Keratinocyte (primary cell): ENCODE measurements at regions not wholly inside any gene's neighbourhood (a gene's known extent, or its start where the extent isn't known, plus 50 kb on each side); places are given as distances from the start of the nearest gene placed in this dataset.

Experiments used
- DNase-seq: peaks from one replicate; pipeline ENCODE4 v3.0.0-alpha.2; 2011; ENCODE audit warnings: low read depth, missing footprints, low spot score
- FAIRE-seq: peaks from 2 replicates; lab custom pipeline; 2011; peaks lifted over from hg19 to GRCh38; lab: Jason Lieb, UNC
- H2AFZ ChIP-seq: 2 replicates; pipeline ENCODE4 v1.6.0; 2012; ENCODE audit warnings: low read length, control low read depth, inconsistent platforms; ENCODE audit not compliant: control insufficient read depth
- H3K27ac ChIP-seq: 2 replicates; pipeline ENCODE4 v1.5.1; 2011; ENCODE audit warnings: low read length; ENCODE audit not compliant: control insufficient read depth, insufficient read depth
- H3K27me3 ChIP-seq: 3 replicates; pipeline ENCODE4 v1.6.0; 2011; ENCODE audit warnings: low read length; ENCODE audit not compliant: control insufficient read depth, insufficient read depth; ENCODE audit errors: extremely low read depth
- H3K36me3 ChIP-seq, 2 experiments: 2 replicates in 1 of 2; 3 replicates in 1 of 2; pipeline ENCODE4 v1.5.1; 2011; ENCODE audit warnings: low read length in 2 of 2, mild to moderate bottlenecking in 1 of 2; ENCODE audit not compliant: control insufficient read depth in 2 of 2, insufficient read depth in 2 of 2; ENCODE audit errors: extremely low read depth in 1 of 2
- H3K4me1 ChIP-seq: 3 replicates; pipeline ENCODE4 v1.5.1; 2011; ENCODE audit warnings: low read length; ENCODE audit not compliant: control insufficient read depth, insufficient read depth; ENCODE audit errors: extremely low read depth
- H3K4me2 ChIP-seq: 3 replicates; pipeline ENCODE4 v1.6.0; 2011; ENCODE audit warnings: low read depth, low read length; ENCODE audit not compliant: control insufficient read depth, insufficient read depth; ENCODE audit errors: extremely low read depth
- H3K4me3 ChIP-seq, 3 experiments: fragments of 200-600 bp in 1 of 3; sonication (generic) in 1 of 3; 2 replicates in 2 of 3; 3 replicates in 1 of 3; pipeline ENCODE4 v1.5.1; 2011 to 2016; ENCODE audit warnings: low read length in 3 of 3, mild to moderate bottlenecking in 3 of 3, control low read depth in 2 of 3, inconsistent platforms in 1 of 3, low read depth in 1 of 3, mixed read lengths in 1 of 3, mixed run types in 1 of 3, moderate library complexity in 1 of 3; ENCODE audit not compliant: control insufficient read depth in 2 of 3, insufficient read depth in 2 of 3; ENCODE audit errors: extremely low read depth in 1 of 3
- H3K79me2 ChIP-seq: 2 replicates; pipeline ENCODE4 v1.6.0; 2012; ENCODE audit warnings: low read length; ENCODE audit not compliant: control insufficient read depth, insufficient read depth
- H3K9ac ChIP-seq: 3 replicates; pipeline ENCODE4 v1.6.0; 2011; ENCODE audit warnings: low read length; ENCODE audit not compliant: control insufficient read depth, insufficient read depth; ENCODE audit errors: extremely low read depth
- H3K9me1 ChIP-seq: 3 replicates; pipeline ENCODE4 v1.6.0; 2011; ENCODE audit warnings: low read length; ENCODE audit not compliant: control insufficient read depth, insufficient read depth; ENCODE audit errors: extremely low read depth
- H3K9me3 ChIP-seq: 2 replicates; pipeline ENCODE4 v1.5.1; 2012; ENCODE audit warnings: low read depth, low read length; ENCODE audit not compliant: control insufficient read depth
- H4K20me1 ChIP-seq: 3 replicates; pipeline ENCODE4 v1.6.0; 2011; ENCODE audit warnings: low read length; ENCODE audit not compliant: control insufficient read depth, insufficient read depth; ENCODE audit errors: extremely low read depth
- CTCF ChIP-seq, 3 experiments: IDR thresholded peaks in 1 of 3; conservative IDR thresholded peaks in 1 of 3; optimal IDR thresholded peaks in 1 of 3; 2 replicates in 2 of 3; 3 replicates in 1 of 3; pipeline versions ENCODE3 to v1.5.1; 2011; ENCODE audit warnings: low read length in 3 of 3, mild to moderate bottlenecking in 3 of 3, moderate library complexity in 2 of 3, control low read depth in 1 of 3, inconsistent platforms in 1 of 3; ENCODE audit not compliant: insufficient read depth in 2 of 3; ENCODE audit errors: extremely low read depth in 1 of 3
- EZH2 ChIP-seq: IDR thresholded peaks from one replicate; pipeline ENCODE4 v1.6.1; 2012; ENCODE audit warnings: inconsistent platforms, mild to moderate bottlenecking, low read length, moderate library complexity
- dilution Hi-C: fragments of 300-500 bp; cut with MboI; formaldehyde crosslinking; loops from one replicate; pipeline ENCODE4 v1.7.0; 2020; ENCODE audit warnings: low sequenced_read_pairs; ENCODE audit not compliant: extremely low pct_ligation_motif_present

- peak overlapping the region; percentile 65 for H3K4me2 ChIP-seq
- no peaks in the 10 kb centered on the region for H3K9me1 ChIP-seq
- TF ChIP-seq CTCF (optimal IDR thresholded peaks at IDR 0.05 in 1 of 3, IDR thresholded peaks at IDR 0.05 in 1 of 3, conservative IDR thresholded peaks at IDR 0.05 in 1 of 3; ENCODE audit: extremely low read depth in 1 of 3, insufficient read depth in 2 of 3, low read length in 3 of 3), result no peak
- TF ChIP-seq EZH2, result no peak
- peak overlapping the region; percentile 96 for H3K27ac ChIP-seq
- H4K20me1 ChIP-seq, result no peaks in the 10 kb centered on the region
- H3K27me3 ChIP-seq, result no peaks in the 10 kb centered on the region
- no peaks in the 10 kb centered on the region for H3K79me2 ChIP-seq
- H3K4me3 ChIP-seq, result peak overlapping the region in 2 of 3 experiments; percentile 16 to 38
- dilution Hi-C loops, result no loop called here
- H3K9ac ChIP-seq, result peak overlapping the region; percentile 62
- H3K9me3 ChIP-seq, result peaks cover 2% of the 10 kb centered on the region
- FAIRE-seq (no peak), DNase-seq (no peak)
- peak overlapping the region; percentile 50 for H2AFZ ChIP-seq
- no peaks in the 10 kb centered on the region for H3K36me3 ChIP-seq
- peaks cover 51% of the 10 kb centered on the region for H3K4me1 ChIP-seq
Measured at GRCh38 chr1:224499204-224499603, 64.6 kb upstream of the WDR26 start.

- H3K79me2 ChIP-seq, result no peaks in the 10 kb centered on the region
- no peak overlapping the region for H3K4me3 ChIP-seq
- H3K9me3 ChIP-seq, result peaks cover 2% of the 10 kb centered on the region
- H3K9me1 ChIP-seq, result no peaks in the 10 kb centered on the region
- no peaks in the 10 kb centered on the region for H3K27me3 ChIP-seq
- H3K4me2 ChIP-seq, result no peak overlapping the region
- TF ChIP-seq EZH2, result no peak
- no peak for TF ChIP-seq CTCF (optimal IDR thresholded peaks at IDR 0.05 in 1 of 3, IDR thresholded peaks at IDR 0.05 in 1 of 3, conservative IDR thresholded peaks at IDR 0.05 in 1 of 3; ENCODE audit: extremely low read depth in 1 of 3, insufficient read depth in 2 of 3, low read length in 3 of 3)
- H3K27ac ChIP-seq, result no peak overlapping the region
- no peak overlapping the region for H3K9ac ChIP-seq
- no peak overlapping the region for H2AFZ ChIP-seq
- H3K36me3 ChIP-seq, result no peaks in the 10 kb centered on the region
- no peak for DNase-seq
- dilution Hi-C loops, result no loop called here
- peaks cover 64% of the 10 kb centered on the region for H3K4me1 ChIP-seq
- FAIRE-seq, result no peak
- H4K20me1 ChIP-seq, result no peaks in the 10 kb centered on the region
Measured at GRCh38 chr1:224500796-224501195, 66.2 kb upstream of the WDR26 start.
